Right lobe of liver (tissue), 6 donors: ENCODE measurements at regions not wholly inside any gene's neighbourhood (a gene's known extent, or its start where the extent isn't known, plus 50 kb on each side); places are given as distances from the start of the nearest gene placed in this dataset.

ENCODE experiments used
- ATAC-seq, 4 donors: fragments of 200-7000 bp; cut with Tn5 transposase; one replicate each; pipeline ENCODE4 v1.9.1; 2020; ENCODE audit warnings: mild to moderate bottlenecking in 4 of 4, moderate library complexity in 4 of 4
- DNase-seq, 3 donors: peaks; one replicate each; pipeline ENCODE4 v3.0.0-alpha.2; 2020
- H3K27ac ChIP-seq, 3 donors: fragments of 200-600 bp; one replicate each; pipeline ENCODE4 v1.8.0; 2022
- H3K27me3 ChIP-seq, 2 donors: fragments of 200-600 bp; one replicate each; pipeline ENCODE4 v1.8.0; 2022
- H3K36me3 ChIP-seq, 4 donors: fragments of 200-600 bp; sonication (generic) in 1 of 4; one replicate each; pipeline versions ENCODE4 v1.5.1 to v1.8.0; 2017 to 2022; ENCODE audit warnings: control low read depth in 1 of 4
- H3K4me1 ChIP-seq, 4 donors: fragments of 200-600 bp; sonication (generic) in 1 of 4; one replicate each; pipeline versions ENCODE4 v1.5.1 to v1.8.0; 2017 to 2022; ENCODE audit warnings: control low read depth in 1 of 4
- H3K4me3 ChIP-seq, 3 donors: fragments of 200-600 bp; one replicate each; pipeline ENCODE4 v1.8.0; 2022
- H3K9me3 ChIP-seq, 4 donors: fragments of 200-600 bp; sonication (generic) in 1 of 4; one replicate each; pipeline versions ENCODE4 v1.5.1 to v1.8.0; 2017 to 2022; ENCODE audit warnings: control low read depth in 1 of 4
- POLR2A ChIP-seq: fragments of 450-650 bp; IDR thresholded peaks from one replicate; pipeline ENCODE4 v1.6.1; 2017; ENCODE audit warnings: antibody characterized with exemption, mild to moderate bottlenecking
- WGBS: methylation state at CpG from one replicate; pipeline ENCODE4 v1.1.6; 2018; ENCODE audit warnings: low coverage, low lambda C conversion rate; ENCODE audit not compliant: insufficient coverage; ENCODE audit errors: missing lambda C conversion rate; 5-methylcytosine and 5-hydroxymethylcytosine counted together
- intact Hi-C, 2 donors: fragments of 100-400 bp; cut with DNase I; formaldehyde crosslinking; loops; one replicate each; pipeline versions ENCODE4 v1.11.2 to v1.14.1; 2022
- TF ChIP-seq, protein P1 (sequence below), 4 donors: fragments of 200-600 bp in 3 of 4; fragments of 450-650 bp in 1 of 4; IDR thresholded peaks; one replicate each; pipeline versions ENCODE4 v1.5.1 to v1.8.0; 2016 to 2022; ENCODE audit warnings: antibody characterized with exemption in 4 of 4, mild to moderate bottlenecking in 2 of 4
- donor health status: DM: no; HTN: yes; CAD: no.
- donor health status: DM: no; HTN: no; CAD: no.
- donor health status: DM: no; HTN: no; CAD: no.
- donor health status: DM: no; HTN: yes; CAD: no.
- donor health status: DM: no; HTN: yes; CAD: no.

DNA sequence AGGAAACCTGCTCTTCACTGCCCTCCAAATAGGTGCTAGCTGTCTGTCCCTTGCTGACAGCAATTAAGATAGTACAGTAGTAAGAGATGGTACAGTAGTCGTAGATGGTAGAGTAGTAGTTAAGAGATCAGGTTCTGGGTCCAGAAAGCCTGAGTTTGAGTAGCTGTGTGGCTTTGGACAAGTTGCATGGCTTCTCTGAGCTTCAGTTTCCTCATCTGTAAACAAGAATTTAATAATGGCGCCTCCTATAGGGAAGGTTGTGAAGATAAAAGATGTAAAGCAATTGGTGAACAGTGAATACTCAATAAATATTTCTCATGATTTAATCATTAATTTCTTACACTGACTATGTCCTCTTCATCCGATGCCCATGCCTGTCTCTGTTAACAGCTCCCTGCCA is 86.9 kb upstream of the BCL6 start:
- WGBS, result 67% methylated on average over 3 of the region's 3 CpGs
- intact Hi-C loops, result no loop called here
- no peak for TF ChIP-seq POLR2A
- TF ChIP-seq, protein P1, sequence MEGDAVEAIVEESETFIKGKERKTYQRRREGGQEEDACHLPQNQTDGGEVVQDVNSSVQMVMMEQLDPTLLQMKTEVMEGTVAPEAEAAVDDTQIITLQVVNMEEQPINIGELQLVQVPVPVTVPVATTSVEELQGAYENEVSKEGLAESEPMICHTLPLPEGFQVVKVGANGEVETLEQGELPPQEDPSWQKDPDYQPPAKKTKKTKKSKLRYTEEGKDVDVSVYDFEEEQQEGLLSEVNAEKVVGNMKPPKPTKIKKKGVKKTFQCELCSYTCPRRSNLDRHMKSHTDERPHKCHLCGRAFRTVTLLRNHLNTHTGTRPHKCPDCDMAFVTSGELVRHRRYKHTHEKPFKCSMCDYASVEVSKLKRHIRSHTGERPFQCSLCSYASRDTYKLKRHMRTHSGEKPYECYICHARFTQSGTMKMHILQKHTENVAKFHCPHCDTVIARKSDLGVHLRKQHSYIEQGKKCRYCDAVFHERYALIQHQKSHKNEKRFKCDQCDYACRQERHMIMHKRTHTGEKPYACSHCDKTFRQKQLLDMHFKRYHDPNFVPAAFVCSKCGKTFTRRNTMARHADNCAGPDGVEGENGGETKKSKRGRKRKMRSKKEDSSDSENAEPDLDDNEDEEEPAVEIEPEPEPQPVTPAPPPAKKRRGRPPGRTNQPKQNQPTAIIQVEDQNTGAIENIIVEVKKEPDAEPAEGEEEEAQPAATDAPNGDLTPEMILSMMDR (IDR thresholded peaks at IDR 0.05), result no peak

DNA sequence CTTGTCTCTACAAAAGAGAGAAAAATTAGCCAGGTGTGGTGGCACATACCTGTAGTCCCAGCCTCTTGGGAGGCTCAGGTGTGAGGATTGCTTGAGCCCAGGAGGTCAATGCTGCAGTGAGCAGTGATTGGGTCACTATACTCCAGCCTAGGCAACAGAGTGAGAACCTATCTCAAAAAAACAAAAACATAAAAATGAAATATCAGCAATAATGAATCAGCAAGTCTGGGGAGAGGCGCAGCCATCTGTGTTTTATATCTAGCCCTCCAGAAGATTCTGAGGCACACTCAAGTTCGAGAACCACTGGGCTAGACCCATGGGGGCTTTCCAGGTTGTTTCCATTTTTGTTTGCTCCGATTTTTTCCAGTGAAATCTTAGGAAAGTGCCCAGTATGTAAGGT is 88.1 kb upstream of the BCL6 start:
- TF ChIP-seq, protein P1 (IDR thresholded peaks at IDR 0.05), result no peak
- no peak for TF ChIP-seq POLR2A
- Histone ChIP-seq H3K9me3 (no peaks in the 10 kb centered on the region), H3K4me1 (no peaks in the 10 kb centered on the region), H3K36me3 (no peaks in the 10 kb centered on the region), H3K27me3 (no peaks in the 10 kb centered on the region), H3K4me3 (no peak overlapping the region), H3K27ac (no peak overlapping the region)
- intact Hi-C loops, result no loop called here
- DNase-seq, result no peak
- no peak for ATAC-seq
- WGBS, result 100% methylated on average over 3 of the region's 3 CpGs

More for the DNA sequence above, 86.9 kb upstream of the BCL6 start:
- Histone ChIP-seq H3K9me3 (no peaks in the 10 kb centered on the region), H3K27ac (no peak overlapping the region), H3K4me3 (no peak overlapping the region), H3K4me1 (no peaks in the 10 kb centered on the region), H3K36me3 (no peaks in the 10 kb centered on the region), H3K27me3 (no peaks in the 10 kb centered on the region)
- no peak for ATAC-seq
- DNase-seq, result no peak

DNA sequence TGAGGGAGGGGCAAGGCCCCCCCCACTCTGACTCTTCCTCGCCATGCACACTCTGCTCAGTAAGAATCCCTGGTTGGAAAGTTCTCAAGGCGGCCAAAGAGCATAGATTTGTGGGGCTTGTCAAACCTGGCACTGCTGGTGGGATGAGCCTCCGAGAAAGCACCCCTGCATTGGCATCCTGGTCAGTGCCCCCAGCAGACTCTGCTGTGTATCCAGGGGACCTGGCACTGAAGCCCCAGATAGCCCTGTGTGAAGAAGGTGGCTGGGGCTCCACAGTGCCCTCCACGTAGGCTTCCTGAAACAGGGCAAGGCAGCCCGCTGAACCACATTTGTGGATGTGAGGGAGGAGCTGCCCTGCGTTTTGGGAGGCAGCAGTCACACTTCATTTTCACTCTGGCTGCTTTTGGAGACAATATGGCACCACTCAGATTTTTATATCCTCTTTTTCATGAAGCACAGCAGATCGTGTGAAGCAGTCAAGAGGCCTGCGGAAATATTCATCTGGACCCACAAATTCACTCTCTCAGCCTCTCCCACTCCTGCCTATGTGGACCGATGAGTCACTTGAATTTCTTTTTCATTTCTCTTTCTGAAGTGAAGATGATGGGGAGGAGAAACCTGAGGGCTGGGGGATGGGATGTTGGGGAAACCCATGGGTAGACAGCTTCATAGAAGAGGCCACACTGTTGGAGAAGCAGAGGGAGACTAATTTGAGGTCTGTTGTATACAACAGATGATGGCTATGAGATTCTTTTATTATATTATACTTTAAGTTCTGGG is 88.7 kb upstream of the BCL6 start:
- Histone ChIP-seq H3K27ac (no peak overlapping the region), H3K9me3 (no peaks in the 10 kb centered on the region), H3K4me3 (no peak overlapping the region), H3K4me1 (no peaks in the 10 kb centered on the region), H3K27me3 (no peaks in the 10 kb centered on the region), H3K36me3 (no peaks in the 10 kb centered on the region)
- DNase-seq, result no peak
- intact Hi-C loops, result no loop called here
- no peak for ATAC-seq
- TF ChIP-seq POLR2A, result no peak
- TF ChIP-seq, protein P1 (IDR thresholded peaks at IDR 0.05), result no peak
- WGBS, result 78% methylated on average over 4 of the region's 9 CpGs

DNA sequence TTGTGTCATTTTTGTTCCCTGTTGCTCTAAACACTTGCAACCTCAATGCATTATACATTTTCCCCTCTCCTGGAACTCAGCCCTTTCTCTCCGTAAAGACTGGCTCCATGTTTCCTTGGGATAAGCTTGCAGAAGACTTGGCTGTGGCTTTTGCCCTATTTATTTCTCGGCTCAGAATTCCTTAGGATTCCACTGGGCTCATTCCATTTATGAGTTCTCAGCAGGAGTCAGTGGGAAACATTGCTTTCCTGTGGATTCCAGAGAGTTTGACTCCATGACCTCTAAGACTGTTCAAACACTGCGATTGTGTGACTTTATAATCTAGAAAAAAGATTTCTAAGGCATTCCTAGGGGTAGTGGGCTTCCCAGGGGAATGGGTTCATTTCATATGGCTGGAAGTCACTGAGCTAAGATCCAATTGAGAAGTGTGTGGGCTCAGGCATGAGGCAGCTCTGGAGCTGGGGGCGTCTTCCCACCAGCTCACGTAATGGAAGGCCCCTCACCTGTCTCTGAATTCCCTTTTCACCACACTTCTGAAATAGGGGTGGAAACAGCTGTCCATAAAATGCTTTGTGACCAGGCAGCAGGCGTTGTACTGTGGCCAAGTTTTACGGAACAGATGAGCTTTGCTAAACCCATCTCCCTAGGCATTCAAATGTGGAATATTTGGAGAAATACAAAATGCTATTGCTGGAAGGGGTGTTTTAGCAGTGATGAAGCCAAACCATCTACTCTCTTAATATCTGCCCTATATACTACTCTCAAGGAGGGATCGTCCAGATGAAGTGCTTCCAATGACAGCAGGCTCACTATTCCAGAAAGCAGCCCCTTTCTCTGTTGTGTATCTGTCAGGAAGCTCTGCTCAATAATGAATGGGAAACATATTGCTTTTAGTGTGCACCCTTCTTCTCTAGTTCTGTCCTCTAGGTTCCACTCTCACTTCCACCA is 91.8 kb upstream of the BCL6 start:
- no peaks in the 10 kb centered on the region for H3K4me1 ChIP-seq
- no peaks in the 10 kb centered on the region for H3K36me3 ChIP-seq
- no peaks in the 10 kb centered on the region for H3K27me3 ChIP-seq
- H3K9me3 ChIP-seq, result no peaks in the 10 kb centered on the region
- intact Hi-C loops, result no loop called here
- ATAC-seq (no peak), DNase-seq (no peak)
- H3K4me3 ChIP-seq, result no peak overlapping the region
- H3K27ac ChIP-seq, result no peak overlapping the region
- TF ChIP-seq, protein P1 (IDR thresholded peaks at IDR 0.05), result no peak
- no peak for TF ChIP-seq POLR2A
- WGBS, result 92% methylated on average over 8 of the region's 8 CpGs
